Hepatocyte (in vitro differentiated cells): ENCODE measurements at regions not wholly inside any gene's neighbourhood (a gene's known extent, or its start where the extent isn't known, plus 50 kb on each side); places are given as distances from the start of the nearest gene placed in this dataset.

ENCODE experiments used
- DNase-seq: peaks from one replicate; pipeline ENCODE4 v3.0.0-alpha.2; 2016; ENCODE audit warnings: low spot score
- H2AFZ ChIP-seq: fragments of 200-600 bp; sonication (generic); 2 replicates; pipeline ENCODE4 v1.6.0; 2016; ENCODE audit warnings: antibody characterized with exemption, mild to moderate bottlenecking
- H3K27ac ChIP-seq: fragments of 200-600 bp; sonication (generic); 2 replicates; pipeline ENCODE4 v1.5.1; 2016; ENCODE audit warnings: mild to moderate bottlenecking
- H3K27me3 ChIP-seq: fragments of 200-600 bp; sonication (generic); 2 replicates; pipeline ENCODE4 v1.6.1; 2016
- H3K36me3 ChIP-seq: fragments of 200-600 bp; sonication (generic); replicated peaks from 2 replicates; pipeline ENCODE4 v1.5.1; 2016; ENCODE audit warnings: low read depth; ENCODE audit not compliant: insufficient read depth
- H3K4me1 ChIP-seq: fragments of 200-600 bp; sonication (generic); 2 replicates; pipeline ENCODE4 v1.5.1; 2016; ENCODE audit warnings: mild to moderate bottlenecking, moderate library complexity; ENCODE audit not compliant: insufficient read depth
- H3K4me2 ChIP-seq: fragments of 200-600 bp; sonication (generic); 2 replicates; pipeline ENCODE4 v1.6.0; 2016
- H3K4me3 ChIP-seq: fragments of 200-600 bp; sonication (generic); 2 replicates; pipeline ENCODE4 v1.5.1; 2016; ENCODE audit warnings: mild to moderate bottlenecking
- H3K79me2 ChIP-seq: fragments of 200-600 bp; sonication (generic); 2 replicates; pipeline ENCODE4 v1.6.0; 2017; ENCODE audit warnings: mild to moderate bottlenecking
- H3K9me2 ChIP-seq: fragments of 200-600 bp; sonication (generic); replicated peaks from 2 replicates; pipeline ENCODE4 v1.6.0; 2017; ENCODE audit warnings: mild to moderate bottlenecking; ENCODE audit not compliant: insufficient read depth
- H3K9me3 ChIP-seq: fragments of 200-600 bp; sonication (generic); 2 replicates; pipeline ENCODE4 v1.5.1; 2016; ENCODE audit warnings: low read depth, mild to moderate bottlenecking
- H4K20me1 ChIP-seq: fragments of 200-600 bp; sonication (generic); 2 replicates; pipeline ENCODE4 v1.6.0; 2016; ENCODE audit warnings: mild to moderate bottlenecking; ENCODE audit not compliant: insufficient read depth, poor library complexity, severe bottlenecking
- EZH2 ChIP-seq: fragments of 200-600 bp; sonication (generic); IDR thresholded peaks from 2 replicates; pipeline ENCODE4 v1.6.1; 2016; ENCODE audit warnings: antibody characterized with exemption, mild to moderate bottlenecking, borderline replicate concordance
- EZH2phosphoT487 ChIP-seq: fragments of 200-600 bp; sonication (generic); IDR thresholded peaks from one replicate; pipeline ENCODE4 v1.6.1; 2018; ENCODE audit warnings: antibody characterized with exemption, mild to moderate bottlenecking, low read depth, moderate library complexity; ENCODE audit not compliant: unreplicated experiment, severe bottlenecking
- WGBS: methylation state at CpG from one replicate; pipeline ENCODE4 v1.1.6; 2016; ENCODE audit warnings: low lambda C conversion rate; ENCODE audit errors: missing lambda C conversion rate; 5-methylcytosine and 5-hydroxymethylcytosine counted together
- TF ChIP-seq, protein P1 (sequence below): fragments of 200-600 bp; sonication (generic); IDR thresholded peaks from 2 replicates; pipeline ENCODE4 v1.5.1; 2016; ENCODE audit warnings: antibody characterized with exemption, mild to moderate bottlenecking; ENCODE audit not compliant: poor library complexity

DNA sequence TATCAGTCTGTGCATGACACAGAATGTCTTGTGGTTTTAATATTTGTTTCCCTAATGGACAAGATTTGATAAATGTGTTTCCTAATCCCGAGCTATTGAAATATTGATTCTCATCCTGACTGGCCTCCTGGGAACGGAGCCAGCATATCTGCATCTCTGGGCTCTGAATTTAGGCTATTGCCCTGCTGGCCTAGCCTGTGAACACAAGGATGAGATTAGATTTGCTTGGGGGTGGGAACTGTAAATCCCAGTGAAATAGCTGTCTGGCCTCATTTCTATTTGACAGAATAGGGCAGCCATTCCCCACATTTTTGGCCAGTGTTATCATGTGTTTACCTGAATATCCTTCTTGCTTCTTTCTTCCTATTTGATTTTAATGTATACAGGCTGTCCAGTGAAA is 198.4 kb upstream of the SOX4 start:
- H3K4me3 ChIP-seq: no peak overlapping the region
- H3K79me2 ChIP-seq: no peaks in the 10 kb centered on the region
- no peak for TF ChIP-seq EZH2
- no peaks in the 10 kb centered on the region for H3K9me3 ChIP-seq
- 54% methylated on average over 2 of the region's 2 CpGs for WGBS
- no peak overlapping the region for H3K4me2 ChIP-seq
- no peak overlapping the region for H3K27ac ChIP-seq
- no peaks in the 10 kb centered on the region for H3K4me1 ChIP-seq
- H3K27me3 ChIP-seq: no peaks in the 10 kb centered on the region
- no peak overlapping the region for H2AFZ ChIP-seq
- H3K36me3 ChIP-seq: no peaks in the 10 kb centered on the region
- H4K20me1 ChIP-seq: no peaks in the 10 kb centered on the region
- no peaks in the 10 kb centered on the region for H3K9me2 ChIP-seq
- no peak for DNase-seq

DNA sequence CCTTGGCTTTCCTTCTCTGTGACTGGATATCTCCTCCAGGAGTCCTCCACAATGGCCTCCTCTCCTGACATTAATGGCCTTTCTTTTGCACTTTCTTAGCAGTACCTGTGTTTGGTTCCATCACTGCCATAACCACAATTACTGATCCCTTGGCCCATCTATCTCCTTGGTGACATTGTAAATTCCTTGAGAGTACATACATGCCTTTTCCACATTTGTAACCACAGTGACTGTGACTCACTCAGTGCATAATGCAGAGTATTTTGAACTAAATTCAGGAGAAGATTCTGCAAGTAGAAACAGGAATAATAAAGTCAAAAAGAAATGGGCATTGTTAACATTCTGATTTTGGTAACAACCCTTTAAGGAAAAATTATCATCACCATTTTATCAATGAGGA is 197.2 kb upstream of the SOX4 start:
- Histone ChIP-seq H3K36me3 (no peaks in the 10 kb centered on the region), H4K20me1 (no peaks in the 10 kb centered on the region), H3K79me2 (no peaks in the 10 kb centered on the region), H3K4me1 (no peaks in the 10 kb centered on the region), H3K9me2 (no peaks in the 10 kb centered on the region), H3K9me3 (no peaks in the 10 kb centered on the region), H3K4me3 (no peak overlapping the region), H2AFZ (no peak overlapping the region), H3K4me2 (no peak overlapping the region), H3K27ac (no peak overlapping the region), H3K27me3 (no peaks in the 10 kb centered on the region)
- TF ChIP-seq EZH2 (no peak), EZH2phosphoT487 (no peak)
- TF ChIP-seq, protein P1, sequence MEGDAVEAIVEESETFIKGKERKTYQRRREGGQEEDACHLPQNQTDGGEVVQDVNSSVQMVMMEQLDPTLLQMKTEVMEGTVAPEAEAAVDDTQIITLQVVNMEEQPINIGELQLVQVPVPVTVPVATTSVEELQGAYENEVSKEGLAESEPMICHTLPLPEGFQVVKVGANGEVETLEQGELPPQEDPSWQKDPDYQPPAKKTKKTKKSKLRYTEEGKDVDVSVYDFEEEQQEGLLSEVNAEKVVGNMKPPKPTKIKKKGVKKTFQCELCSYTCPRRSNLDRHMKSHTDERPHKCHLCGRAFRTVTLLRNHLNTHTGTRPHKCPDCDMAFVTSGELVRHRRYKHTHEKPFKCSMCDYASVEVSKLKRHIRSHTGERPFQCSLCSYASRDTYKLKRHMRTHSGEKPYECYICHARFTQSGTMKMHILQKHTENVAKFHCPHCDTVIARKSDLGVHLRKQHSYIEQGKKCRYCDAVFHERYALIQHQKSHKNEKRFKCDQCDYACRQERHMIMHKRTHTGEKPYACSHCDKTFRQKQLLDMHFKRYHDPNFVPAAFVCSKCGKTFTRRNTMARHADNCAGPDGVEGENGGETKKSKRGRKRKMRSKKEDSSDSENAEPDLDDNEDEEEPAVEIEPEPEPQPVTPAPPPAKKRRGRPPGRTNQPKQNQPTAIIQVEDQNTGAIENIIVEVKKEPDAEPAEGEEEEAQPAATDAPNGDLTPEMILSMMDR: no peak
- no peak for DNase-seq

DNA sequence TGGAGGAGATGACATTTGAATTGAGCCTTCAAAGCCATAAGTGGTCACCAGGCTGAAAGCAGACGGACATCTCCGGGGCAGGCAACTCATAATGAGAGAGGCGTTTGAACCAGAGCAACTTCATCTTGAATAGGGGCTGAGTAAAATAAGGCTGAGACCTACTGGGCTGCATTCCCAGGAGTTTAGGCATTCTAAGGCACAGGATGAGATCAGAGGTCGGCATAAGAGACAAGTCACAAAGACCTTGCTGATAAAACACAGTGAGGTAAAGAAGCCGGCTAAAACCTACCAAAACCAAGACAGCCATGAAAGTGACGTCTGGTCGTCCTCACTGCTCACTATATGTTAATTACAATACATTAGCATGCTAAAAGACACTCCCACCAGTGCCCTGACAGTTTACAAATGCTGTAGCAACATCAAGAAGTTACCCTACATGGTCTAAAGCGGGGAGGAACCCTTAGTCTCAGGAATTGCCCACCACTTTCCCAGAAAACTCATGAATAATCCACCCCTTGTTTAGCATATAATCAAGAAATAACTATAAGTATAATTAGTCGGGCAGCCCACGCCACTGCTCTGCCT is 194.7 kb upstream of the SOX4 start:
- H3K4me3 ChIP-seq: no peak overlapping the region
- no peaks in the 10 kb centered on the region for H3K36me3 ChIP-seq
- H3K4me2 ChIP-seq: no peak overlapping the region
- no peaks in the 10 kb centered on the region for H3K9me3 ChIP-seq
- no peaks in the 10 kb centered on the region for H4K20me1 ChIP-seq
- H3K79me2 ChIP-seq: no peaks in the 10 kb centered on the region
- 81% methylated on average over 10 of the region's 10 CpGs for WGBS
- no peaks in the 10 kb centered on the region for H3K4me1 ChIP-seq
- no peak overlapping the region for H2AFZ ChIP-seq
- TF ChIP-seq, protein P1: no peak
- H3K27me3 ChIP-seq: no peaks in the 10 kb centered on the region
- no peak for DNase-seq
- no peak overlapping the region for H3K27ac ChIP-seq
- H3K9me2 ChIP-seq: no peaks in the 10 kb centered on the region

DNA sequence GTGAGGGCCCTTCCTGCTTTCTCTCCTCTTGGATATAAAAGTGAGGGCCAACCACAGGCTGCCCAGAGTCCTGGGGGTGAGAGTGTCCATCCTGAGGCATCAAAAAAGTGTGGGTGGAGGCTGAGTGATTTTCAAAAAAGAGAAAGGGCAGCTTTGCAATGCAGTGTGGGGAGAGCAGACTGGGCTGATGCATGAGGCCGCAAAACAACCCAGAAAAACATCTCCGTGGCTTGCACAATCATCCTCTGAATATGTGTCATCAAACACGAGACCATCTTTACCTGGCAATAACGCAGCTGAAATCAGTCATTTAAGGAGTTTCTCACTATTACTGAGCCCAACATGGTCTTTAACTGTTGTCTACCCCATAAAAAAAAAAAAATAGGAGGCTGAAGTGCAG is 191.2 kb upstream of the SOX4 start:
- WGBS: 89% methylated on average over 4 of the region's 4 CpGs
- no peak for TF ChIP-seq EZH2phosphoT487
- no peak overlapping the region for H3K4me2 ChIP-seq
- no peaks in the 10 kb centered on the region for H3K79me2 ChIP-seq
- no peaks in the 10 kb centered on the region for H3K4me1 ChIP-seq
- H3K4me3 ChIP-seq: no peak overlapping the region
- no peaks in the 10 kb centered on the region for H3K27me3 ChIP-seq
- no peaks in the 10 kb centered on the region for H3K36me3 ChIP-seq
- H3K9me2 ChIP-seq: no peaks in the 10 kb centered on the region
- H3K9me3 ChIP-seq: no peaks in the 10 kb centered on the region
- no peaks in the 10 kb centered on the region for H4K20me1 ChIP-seq
- DNase-seq: peak; percentile 12
- H3K27ac ChIP-seq: no peak overlapping the region
- no peak overlapping the region for H2AFZ ChIP-seq
